Stimulated activated CD4-positive, alpha-beta T cell treated with anti-CD3 and anti-CD28 coated beads, Interleukin-15, amount 100 ng/mL, for 24 hours (primary cell): ENCODE measurements at regions not wholly inside any gene's neighbourhood (a gene's known extent, or its start where the extent isn't known, plus 50 kb on each side); places are given as distances from the start of the nearest gene placed in this dataset.

Experiments
- DNase-seq: peaks from one replicate; pipeline ENCODE4 v3.0.0-alpha.2; 2020

DNA sequence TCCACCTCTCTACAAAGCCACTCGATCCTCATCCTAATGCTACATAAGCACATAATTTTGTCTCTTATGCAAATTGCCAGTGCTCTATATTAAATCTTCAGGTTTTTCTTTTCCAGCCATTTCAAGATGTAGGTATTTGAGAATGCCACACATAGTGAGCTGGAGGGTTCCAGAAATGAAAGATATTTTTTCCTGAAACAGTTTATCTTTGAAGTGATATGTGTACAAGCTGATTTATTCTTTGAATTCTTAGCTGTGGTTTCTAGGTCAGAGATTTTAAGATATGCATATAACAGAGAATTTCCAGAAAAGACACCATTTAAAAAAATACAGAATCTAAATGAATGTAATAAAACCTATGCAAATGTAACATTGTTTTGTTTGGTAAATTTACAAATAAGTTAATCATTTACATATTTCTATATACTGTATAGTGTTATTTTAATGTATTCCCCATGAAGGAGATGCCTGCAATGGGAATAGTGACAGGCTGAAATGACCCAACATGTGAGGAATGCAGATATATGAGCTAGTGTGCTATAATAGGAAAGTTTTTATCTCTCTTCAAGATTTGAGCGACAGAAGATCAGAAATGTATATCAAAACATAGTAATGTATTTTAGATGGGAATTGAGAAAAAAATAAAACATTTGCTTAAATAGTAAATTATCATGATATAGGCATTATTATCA, 570.2 kb downstream of the SLITRK1 start:
- DNase-seq = no peak

DNA sequence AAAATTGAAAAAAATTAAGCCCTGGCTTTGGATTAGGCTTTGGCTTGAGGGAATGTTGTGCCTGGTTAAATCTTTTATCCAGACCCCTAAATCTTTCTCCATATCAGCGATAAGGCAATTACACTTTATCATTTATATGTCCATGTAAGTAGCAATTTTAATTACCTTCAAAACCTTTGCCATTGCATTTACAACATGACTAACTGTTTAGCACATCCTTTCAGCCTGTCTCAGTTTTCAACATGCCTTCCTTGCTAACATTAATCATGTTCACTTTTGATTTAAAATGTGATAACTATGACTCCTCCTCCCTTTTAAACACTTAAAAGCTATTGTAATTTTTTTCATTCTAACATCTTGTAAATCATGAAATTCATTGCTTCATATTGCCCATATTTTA, 583.7 kb downstream of the SLITRK1 start:
- no peak for DNase-seq

- no peak for DNase-seq
These were observed 584.5 kb downstream of the SLITRK1 start for GRCh38 chr13:83297586-83298290.

- no peak for DNase-seq
These were observed 586.6 kb downstream of the SLITRK1 start for GRCh38 chr13:83295686-83296085.

DNA sequence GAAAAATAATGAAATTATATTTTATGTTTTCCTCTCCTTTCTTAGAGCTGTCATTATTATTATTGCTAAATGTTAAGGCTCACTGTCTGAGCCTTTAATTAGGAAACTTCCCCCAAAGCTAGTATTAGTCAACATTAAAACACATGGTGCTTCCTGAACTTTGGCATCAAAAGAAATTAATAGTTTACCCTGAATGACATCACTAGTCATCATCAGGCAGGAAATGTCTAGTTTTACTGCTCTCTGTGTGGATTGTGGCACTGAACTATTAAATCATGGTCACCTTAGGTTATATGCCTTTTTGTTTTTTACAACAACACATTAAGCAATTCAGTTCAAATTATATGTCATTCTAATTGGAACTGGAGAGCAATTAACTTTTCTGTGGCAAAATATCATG, 595.5 kb downstream of the SLITRK1 start:
- no peak for DNase-seq

DNA sequence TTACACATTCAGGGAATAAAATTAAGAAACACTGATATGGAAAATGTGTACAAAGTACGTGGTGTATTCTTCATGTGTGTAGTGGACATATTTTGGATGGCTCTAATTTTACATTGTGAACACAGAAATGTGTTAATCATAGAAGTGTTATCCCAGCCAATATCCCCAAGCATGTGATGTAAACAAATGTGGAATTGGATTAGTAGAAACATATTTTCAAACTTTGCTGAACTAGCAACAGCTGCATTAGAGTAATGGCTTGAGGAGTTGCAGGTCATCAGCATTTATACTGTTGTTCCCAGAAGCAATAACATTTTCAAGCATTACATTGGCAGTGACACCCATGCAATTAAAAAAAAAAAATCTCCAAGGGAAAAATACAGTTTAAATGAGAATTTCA, 600.6 kb downstream of the SLITRK1 start:
- no peak for DNase-seq

- DNase-seq = no peak
These were observed 607.6 kb downstream of the SLITRK1 start for GRCh38 chr13:83274679-83275078.

DNA sequence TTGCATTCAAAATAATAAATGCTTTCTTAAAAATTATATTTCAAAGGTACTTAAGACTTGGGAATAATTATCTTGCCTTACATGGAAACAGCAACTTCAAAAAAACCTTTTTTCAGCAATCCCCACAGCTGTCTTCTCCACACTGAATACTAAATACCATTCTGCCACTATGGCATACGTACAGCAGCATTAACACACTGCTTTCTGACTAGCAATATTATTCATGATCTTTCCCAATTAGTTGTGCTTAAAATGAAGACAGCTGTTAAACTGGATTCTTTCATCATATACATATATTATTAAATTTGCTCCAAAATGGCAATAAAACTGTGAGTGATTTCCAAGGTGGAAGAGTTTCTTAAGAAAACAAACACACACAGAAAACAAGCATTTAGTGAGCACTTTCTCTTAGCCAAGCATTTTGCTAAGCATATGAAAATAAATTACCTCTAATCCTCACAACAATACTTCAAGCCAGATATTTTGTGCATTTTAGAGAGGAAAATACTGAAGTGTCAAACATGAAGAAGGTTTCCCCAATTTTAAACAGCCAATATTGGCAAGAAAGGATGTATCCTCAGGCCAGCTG, 609.5 kb downstream of the SLITRK1 start:
- DNase-seq = no peak

- DNase-seq = no peak
These were observed 610.2 kb downstream of the SLITRK1 start for GRCh38 chr13:83272076-83272475.

DNA sequence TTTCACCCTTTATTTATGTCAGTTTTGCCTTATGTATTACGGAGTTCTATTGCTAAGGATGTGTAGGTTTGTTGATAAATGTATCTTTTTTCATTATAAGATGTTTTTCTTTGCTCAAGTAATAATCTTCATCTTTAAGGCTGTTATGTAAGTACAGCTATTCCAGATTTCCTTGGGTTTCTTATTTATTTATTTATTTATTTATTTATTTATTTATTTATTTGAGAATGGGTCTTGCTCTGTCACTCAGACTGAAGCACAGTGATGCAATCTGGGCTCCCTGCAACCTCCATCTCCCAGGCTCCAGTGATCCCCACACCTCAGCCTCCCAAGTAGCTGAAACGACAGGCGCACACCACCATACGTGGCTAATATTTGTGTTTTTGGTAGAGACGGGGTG, 617.0 kb downstream of the SLITRK1 start:
- no peak for DNase-seq

GRCh38 chr13:83248751-83249150, 633.5 kb downstream of the SLITRK1 start:
- DNase-seq = no peak

GRCh38 chr13:83232626-83233025, 649.6 kb downstream of the SLITRK1 start:
- DNase-seq = no peak

DNA sequence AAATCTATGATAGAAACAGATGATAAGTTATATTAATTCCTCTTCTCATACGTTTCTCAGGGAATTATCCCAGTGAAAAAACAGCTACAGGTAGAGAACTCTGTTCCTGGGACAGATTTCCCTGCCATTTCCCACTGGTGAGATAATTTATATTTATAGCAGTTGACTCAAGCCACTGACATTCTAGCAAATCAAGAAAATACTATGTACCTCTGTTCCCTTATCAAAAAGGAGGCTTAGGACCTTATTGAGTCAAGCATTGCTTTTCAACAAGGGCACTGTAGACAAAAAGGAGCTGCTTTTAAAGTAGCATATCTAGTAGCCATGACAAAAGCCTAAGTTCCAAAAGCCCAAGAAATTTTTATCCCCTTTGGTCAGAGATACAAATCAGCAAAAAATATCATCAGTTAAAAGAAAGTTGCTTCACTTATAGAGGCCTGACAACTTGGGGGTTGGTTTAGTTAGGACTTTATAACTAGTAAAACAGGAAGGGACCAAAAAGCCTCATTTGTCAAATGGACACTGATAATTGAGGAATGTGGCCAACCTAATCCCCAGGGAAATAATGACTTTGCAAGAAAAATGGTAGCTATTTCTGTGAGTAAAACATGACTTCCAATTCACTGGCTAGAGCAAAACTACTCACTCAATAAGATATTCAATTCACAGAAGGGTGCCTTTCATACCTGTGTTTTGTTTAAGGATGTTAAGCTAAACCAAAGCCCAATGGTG, 652.5 kb downstream of the SLITRK1 start:
- DNase-seq = no peak

- DNase-seq = no peak
These were observed 658.7 kb downstream of the SLITRK1 start for GRCh38 chr13:83223546-83223945.

- DNase-seq = no peak
These were observed 660.4 kb downstream of the SLITRK1 start for GRCh38 chr13:83221813-83222241.

- DNase-seq = no peak
These were observed 661.0 kb downstream of the SLITRK1 start for GRCh38 chr13:83221256-83221655.

DNA sequence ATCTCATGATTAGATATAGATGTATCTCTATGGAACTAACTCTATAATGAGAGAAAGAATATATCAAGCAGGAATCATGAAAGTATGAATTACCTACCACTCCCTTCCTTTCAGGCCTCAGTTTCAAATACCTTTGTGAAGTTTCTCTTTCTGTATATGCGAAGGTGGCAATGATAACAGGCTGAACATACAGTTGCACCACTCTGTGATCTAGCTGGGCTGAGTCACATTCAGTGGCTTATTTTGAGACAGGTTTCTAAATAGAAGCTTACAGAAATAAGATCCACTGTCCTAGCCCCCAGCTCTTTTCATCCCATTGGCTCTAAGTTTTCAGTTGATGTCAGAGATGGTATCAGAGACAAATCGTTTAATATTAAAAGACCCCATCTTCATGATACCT, 662.0 kb downstream of the SLITRK1 start:
- no peak for DNase-seq

DNA sequence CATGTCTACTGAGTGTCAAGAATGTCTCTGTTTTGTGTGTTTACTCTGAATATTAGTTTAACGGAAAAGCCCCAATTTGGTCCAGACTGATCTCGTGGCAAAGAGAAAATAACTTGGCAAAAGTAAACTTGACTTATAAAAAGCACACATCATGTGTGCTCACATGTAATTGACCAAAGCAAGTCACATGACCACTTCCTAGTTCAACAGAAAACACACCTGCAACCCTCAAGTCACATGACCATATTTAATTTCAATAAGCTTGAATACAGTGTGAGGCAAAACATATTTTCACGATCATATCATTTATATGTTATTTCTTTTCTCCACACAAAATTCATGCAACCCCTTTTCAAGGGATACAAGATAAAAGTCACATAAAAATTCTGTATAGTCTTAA, 662.4 kb downstream of the SLITRK1 start:
- DNase-seq = no peak

- no peak for DNase-seq
These were observed 665.6 kb downstream of the SLITRK1 start for GRCh38 chr13:83216479-83217245.

GRCh38 chr13:83215627-83216026, 666.6 kb downstream of the SLITRK1 start:
- DNase-seq = no peak

DNA sequence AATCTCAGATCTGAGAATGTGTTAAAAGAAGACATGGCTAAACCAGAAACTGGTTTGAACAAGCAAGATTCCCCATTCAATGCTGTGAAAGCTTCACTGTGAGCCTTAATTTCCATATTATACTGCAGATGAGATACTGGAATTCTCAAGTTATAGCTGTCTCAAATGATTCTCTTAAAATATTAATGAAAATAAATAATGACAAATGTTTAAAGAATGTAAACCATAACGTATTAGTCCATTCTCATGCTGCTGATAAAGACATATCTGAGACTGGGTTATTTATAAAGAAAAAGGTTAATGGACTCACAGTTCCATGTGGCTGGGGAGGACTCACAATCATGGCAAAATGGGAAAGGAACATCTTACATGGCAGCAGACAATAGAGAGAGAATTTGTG, 667.8 kb downstream of the SLITRK1 start:
- DNase-seq = no peak

- no peak for DNase-seq
These were observed 671.0 kb downstream of the SLITRK1 start for GRCh38 chr13:83211301-83211700.

- no peak for DNase-seq
These were observed 677.4 kb downstream of the SLITRK1 start for GRCh38 chr13:83204886-83205285.
